ENCODE measurements at regions not wholly inside any gene's neighbourhood (a gene's known extent, or its start where the extent isn't known, plus 50 kb on each side); places are given as distances from the start of the nearest gene placed in this dataset.

GRCh38 chr16:73485880-73486279 lies 438.0 kb upstream of the ZFHX3 start:
- in situ Hi-C loops (cut with HindIII; ENCODE audit: low pct_unique_long_range_greater_than_20kb, low sequenced_read_pairs), result no loop called here
- TF ChIP-seq JUND (IDR thresholded peaks at IDR 0.05; ENCODE audit: low read depth), result no peak
- no peak for DNase-seq (ENCODE audit: low read depth in 1 of 2, low spot score in 1 of 2)

DNA sequence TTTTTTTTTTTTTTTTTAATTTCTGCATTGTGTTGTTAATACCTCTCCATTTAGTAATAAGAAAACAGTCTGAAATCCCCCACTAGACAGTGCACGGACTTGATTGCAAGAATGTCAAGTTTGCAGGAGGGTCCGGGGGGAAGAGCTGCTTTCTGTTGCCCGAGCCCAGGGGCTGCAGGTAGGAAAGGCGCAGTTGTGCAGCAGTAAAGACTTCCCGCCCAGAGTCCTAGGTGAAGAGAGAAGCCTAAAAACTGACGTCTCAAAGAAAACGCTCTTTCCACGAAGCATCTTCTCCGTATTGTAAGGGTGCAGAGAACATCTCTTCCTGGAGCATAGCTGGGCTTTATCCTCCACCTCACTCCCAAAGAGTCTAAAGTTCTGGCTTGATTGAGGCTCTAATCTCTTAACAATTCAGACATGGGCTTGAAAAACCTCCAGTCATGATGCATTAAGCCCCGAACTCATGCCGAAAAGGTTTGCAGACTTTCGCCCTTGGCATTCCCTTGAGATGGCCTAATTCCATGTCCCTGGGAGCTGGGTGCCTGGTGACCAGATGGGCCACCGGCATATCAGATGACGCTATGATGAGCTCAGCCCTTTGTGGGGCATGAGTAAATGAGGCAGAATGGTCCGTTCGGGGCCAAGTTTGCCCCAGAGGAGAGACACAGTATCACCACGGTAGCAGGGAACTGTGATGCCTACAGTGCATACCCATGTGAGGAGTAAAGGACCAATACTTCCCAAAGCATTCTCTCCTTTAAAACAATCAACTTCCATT lies 436.2 kb upstream of the ZFHX3 start:
- no peak for DNase-seq (ENCODE audit: low read depth in 1 of 2, low spot score in 1 of 2)
- no peak for TF ChIP-seq JUND (IDR thresholded peaks at IDR 0.05; ENCODE audit: low read depth)
- in situ Hi-C loops (cut with HindIII; ENCODE audit: low pct_unique_long_range_greater_than_20kb, low sequenced_read_pairs), result no loop called here

GRCh38 chr16:73483076-73483791 lies 435.3 kb upstream of the ZFHX3 start:
- no peak for TF ChIP-seq JUND (IDR thresholded peaks at IDR 0.05; ENCODE audit: low read depth)
- DNase-seq (ENCODE audit: low read depth in 1 of 2, low spot score in 1 of 2), result peak in 1 of 2 experiments; percentile 5
- in situ Hi-C loops (cut with HindIII; ENCODE audit: low pct_unique_long_range_greater_than_20kb, low sequenced_read_pairs), result no loop called here

GRCh38 chr16:73482310-73482709 lies 434.4 kb upstream of the ZFHX3 start:
- DNase-seq (ENCODE audit: low read depth in 1 of 2, low spot score in 1 of 2), result no peak
- TF ChIP-seq JUND (IDR thresholded peaks at IDR 0.05; ENCODE audit: low read depth), result no peak
- in situ Hi-C loops (cut with HindIII; ENCODE audit: low pct_unique_long_range_greater_than_20kb, low sequenced_read_pairs), result no loop called here

- TF ChIP-seq JUND (IDR thresholded peaks at IDR 0.05; ENCODE audit: low read depth), result no peak
- no peak for DNase-seq (ENCODE audit: low read depth in 1 of 2, low spot score in 1 of 2)
- in situ Hi-C loops (cut with HindIII; ENCODE audit: low pct_unique_long_range_greater_than_20kb, low sequenced_read_pairs), result no loop called here
Observed at GRCh38 chr16:73480381-73480780, 432.5 kb upstream of the ZFHX3 start.

- in situ Hi-C loops (cut with HindIII; ENCODE audit: low pct_unique_long_range_greater_than_20kb, low sequenced_read_pairs), result no loop called here
- no peak for DNase-seq (ENCODE audit: low read depth in 1 of 2, low spot score in 1 of 2)
- TF ChIP-seq JUND (IDR thresholded peaks at IDR 0.05; ENCODE audit: low read depth), result no peak
Observed at GRCh38 chr16:73473713-73474112, 425.8 kb upstream of the ZFHX3 start.

- in situ Hi-C loops (cut with HindIII; ENCODE audit: low pct_unique_long_range_greater_than_20kb, low sequenced_read_pairs), result no loop called here
- TF ChIP-seq JUND (IDR thresholded peaks at IDR 0.05; ENCODE audit: low read depth), result no peak
- DNase-seq (ENCODE audit: low read depth in 1 of 2, low spot score in 1 of 2), result no peak
Observed at GRCh38 chr16:73464834-73465233, 416.9 kb upstream of the ZFHX3 start.

GRCh38 chr16:73459586-73459985 lies 411.7 kb upstream of the ZFHX3 start:
- DNase-seq (ENCODE audit: low read depth in 1 of 2, low spot score in 1 of 2), result no peak
- in situ Hi-C loops (cut with HindIII; ENCODE audit: low pct_unique_long_range_greater_than_20kb, low sequenced_read_pairs), result no loop called here
- no peak for TF ChIP-seq JUND (IDR thresholded peaks at IDR 0.05; ENCODE audit: low read depth)

DNA sequence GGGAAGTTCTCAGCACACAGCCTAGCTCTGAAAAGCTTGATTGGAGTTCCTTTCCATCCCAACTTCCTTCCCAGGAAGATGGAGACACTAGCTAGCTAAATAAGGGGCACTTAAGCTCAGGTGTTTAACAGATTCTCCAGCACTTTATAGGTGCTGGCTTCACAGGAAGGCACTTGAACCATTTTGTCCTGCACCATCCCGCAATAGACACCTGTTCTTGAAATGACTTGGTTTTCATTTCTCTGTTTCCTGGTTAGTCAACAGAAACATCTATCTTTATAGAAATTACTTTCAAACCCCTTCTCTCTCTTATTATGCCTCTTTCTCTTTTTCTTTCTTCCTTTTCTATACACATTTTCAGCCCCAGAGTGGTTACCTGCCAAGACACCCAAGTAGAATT lies 409.9 kb upstream of the ZFHX3 start:
- no peak for DNase-seq (ENCODE audit: low read depth in 1 of 2, low spot score in 1 of 2)
- in situ Hi-C loops (cut with HindIII; ENCODE audit: low pct_unique_long_range_greater_than_20kb, low sequenced_read_pairs), result no loop called here
- no peak for TF ChIP-seq JUND (IDR thresholded peaks at IDR 0.05; ENCODE audit: low read depth)

DNA sequence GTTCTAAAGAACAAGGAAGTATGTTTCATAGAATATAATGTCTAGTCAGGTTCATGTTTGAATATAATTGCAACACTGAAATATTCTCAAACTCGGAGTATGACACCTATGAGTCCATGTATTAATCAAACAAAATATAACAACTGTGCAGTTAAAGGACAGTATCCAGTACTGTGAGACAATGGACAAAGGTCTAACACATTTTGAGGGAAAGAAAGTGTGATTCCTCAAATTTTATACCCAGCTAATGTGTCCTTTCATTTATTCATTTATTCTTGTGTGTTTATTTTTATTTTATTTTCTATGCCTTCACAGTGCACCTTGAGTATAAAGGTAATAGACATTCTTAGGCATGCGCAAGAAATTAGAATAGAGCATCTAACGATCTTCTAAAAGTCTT lies 401.0 kb upstream of the ZFHX3 start:
- no peak for TF ChIP-seq JUND (IDR thresholded peaks at IDR 0.05; ENCODE audit: low read depth)
- DNase-seq (ENCODE audit: low read depth in 1 of 2, low spot score in 1 of 2), result no peak
- in situ Hi-C loops (cut with HindIII; ENCODE audit: low pct_unique_long_range_greater_than_20kb, low sequenced_read_pairs), result no loop called here

GRCh38 chr16:73447846-73448245 lies 399.9 kb upstream of the ZFHX3 start:
- TF ChIP-seq JUND (IDR thresholded peaks at IDR 0.05; ENCODE audit: low read depth), result no peak
- in situ Hi-C loops (cut with HindIII; ENCODE audit: low pct_unique_long_range_greater_than_20kb, low sequenced_read_pairs), result no loop called here
- no peak for DNase-seq (ENCODE audit: low read depth in 1 of 2, low spot score in 1 of 2)

DNA sequence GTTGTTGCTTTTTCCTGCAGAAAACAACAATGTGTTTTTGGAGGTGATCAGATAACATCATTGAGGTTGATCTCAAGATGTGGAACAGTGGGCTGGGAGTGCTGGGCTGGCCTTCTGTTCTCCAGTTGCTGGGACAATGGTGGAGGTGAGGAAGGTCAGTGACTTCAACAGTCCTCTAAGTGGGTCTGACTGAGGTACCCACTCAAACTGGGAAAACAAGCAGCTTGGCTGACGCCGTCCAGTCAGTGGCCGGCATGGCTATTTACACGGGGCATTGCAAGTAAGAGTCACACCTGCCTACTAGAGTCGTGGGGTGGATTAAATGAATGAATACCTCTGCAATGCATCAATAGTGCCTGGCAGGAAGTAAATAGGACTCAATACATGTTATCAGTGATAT lies 386.7 kb upstream of the ZFHX3 start:
- in situ Hi-C loops (cut with HindIII; ENCODE audit: low pct_unique_long_range_greater_than_20kb, low sequenced_read_pairs), result no loop called here
- TF ChIP-seq JUND (IDR thresholded peaks at IDR 0.05; ENCODE audit: low read depth), result no peak
- DNase-seq (ENCODE audit: low read depth in 1 of 2, low spot score in 1 of 2), result no peak

GRCh38 chr16:73433731-73434307 lies 385.9 kb upstream of the ZFHX3 start:
- in situ Hi-C loops (cut with HindIII; ENCODE audit: low pct_unique_long_range_greater_than_20kb, low sequenced_read_pairs), result no loop called here

More at GRCh38 chr16:73433731-73434307, 385.9 kb upstream of the ZFHX3 start:
- no peak for DNase-seq (ENCODE audit: low read depth in 1 of 2, low spot score in 1 of 2)
- TF ChIP-seq JUND (IDR thresholded peaks at IDR 0.05; ENCODE audit: low read depth), result no peak

All from T47D (cell line).